Effector CD4-positive, alpha-beta T cell (primary cell): ENCODE measurements at regions not wholly inside any gene's neighbourhood (a gene's known extent, or its start where the extent isn't known, plus 50 kb on each side); places are given as distances from the start of the nearest gene placed in this dataset.
"Not testable (repeated sequence)": the region's sequence is repeated elsewhere in the genome, so short reads cannot be mapped to it uniquely, and the experiment has no call there.

ENCODE experiments used
- DNase-seq: peaks from one replicate; pipeline ENCODE4 v3.0.0-alpha.2; 2020

DNA sequence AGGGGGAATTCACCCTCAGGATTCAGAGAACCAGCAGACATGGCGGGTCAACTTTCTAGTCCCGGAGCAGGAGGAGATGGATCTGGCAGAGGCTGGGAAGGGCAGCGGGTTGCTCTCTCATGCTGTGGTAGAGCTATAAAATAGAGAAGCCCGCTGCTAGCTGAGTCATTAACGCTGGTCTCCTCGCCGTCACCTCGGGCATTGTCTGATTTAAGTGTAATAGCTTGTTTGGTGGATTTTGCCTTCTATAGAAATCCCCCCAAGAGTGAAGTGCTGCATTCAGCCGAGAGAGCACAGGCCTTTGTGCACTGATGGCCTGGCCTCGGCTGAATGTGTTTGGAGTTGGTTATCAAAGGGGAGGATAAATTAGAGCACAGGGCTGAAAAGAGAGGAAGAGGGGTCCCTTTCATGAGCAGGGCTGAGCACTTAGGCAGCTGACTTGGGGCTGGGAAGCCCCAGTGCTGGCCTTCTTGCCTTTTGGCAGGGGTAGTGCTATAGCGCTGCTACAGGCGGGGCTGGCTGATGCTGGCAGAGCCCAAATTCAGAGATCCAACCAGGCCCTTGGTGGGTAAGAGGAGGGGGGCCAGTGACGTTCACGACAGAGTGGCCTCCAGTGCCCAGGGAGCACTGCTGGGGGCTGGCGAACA is 161.1 kb upstream of the CADM1 start:
- no peak for DNase-seq

DNA sequence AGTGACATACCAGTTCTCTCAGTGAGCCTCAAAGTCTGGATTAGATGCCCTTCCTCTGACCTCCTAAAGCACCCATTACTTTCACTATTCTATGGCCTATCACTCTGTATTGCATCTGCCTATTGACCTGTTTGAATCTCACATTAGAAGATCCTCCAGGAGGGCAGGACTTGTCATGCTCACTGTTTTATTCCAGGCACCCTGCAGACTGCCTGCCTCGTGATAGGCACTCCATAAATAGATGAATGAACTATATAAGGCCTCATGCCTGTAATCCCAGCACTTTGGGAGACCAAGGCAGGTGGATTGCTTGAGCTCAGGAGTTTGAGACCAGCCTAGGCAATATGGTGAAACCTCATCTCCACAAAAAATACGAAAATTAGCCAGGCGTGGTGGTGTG is 160.1 kb upstream of the CADM1 start:
- DNase-seq, result no peak

DNA sequence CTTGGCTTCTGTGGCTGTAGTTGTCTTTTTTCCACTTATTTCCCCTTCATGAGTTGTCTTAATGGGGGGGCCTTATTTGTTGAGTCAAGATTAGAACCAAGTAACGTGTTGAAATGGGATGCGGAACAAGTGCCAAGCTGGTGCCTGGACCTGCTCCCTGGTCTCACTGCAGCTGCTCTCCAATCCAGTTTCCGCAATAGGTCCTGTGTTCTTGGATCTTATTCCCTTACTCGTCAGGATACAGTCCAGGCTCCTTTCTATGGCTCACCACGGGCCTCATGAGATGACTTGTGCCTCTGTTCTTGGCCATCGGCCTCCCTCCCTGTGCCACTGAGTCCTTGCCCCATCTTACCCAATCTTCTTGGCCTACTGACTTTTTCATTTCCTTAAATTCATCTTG is 159.6 kb upstream of the CADM1 start:
- DNase-seq, result no peak

DNA sequence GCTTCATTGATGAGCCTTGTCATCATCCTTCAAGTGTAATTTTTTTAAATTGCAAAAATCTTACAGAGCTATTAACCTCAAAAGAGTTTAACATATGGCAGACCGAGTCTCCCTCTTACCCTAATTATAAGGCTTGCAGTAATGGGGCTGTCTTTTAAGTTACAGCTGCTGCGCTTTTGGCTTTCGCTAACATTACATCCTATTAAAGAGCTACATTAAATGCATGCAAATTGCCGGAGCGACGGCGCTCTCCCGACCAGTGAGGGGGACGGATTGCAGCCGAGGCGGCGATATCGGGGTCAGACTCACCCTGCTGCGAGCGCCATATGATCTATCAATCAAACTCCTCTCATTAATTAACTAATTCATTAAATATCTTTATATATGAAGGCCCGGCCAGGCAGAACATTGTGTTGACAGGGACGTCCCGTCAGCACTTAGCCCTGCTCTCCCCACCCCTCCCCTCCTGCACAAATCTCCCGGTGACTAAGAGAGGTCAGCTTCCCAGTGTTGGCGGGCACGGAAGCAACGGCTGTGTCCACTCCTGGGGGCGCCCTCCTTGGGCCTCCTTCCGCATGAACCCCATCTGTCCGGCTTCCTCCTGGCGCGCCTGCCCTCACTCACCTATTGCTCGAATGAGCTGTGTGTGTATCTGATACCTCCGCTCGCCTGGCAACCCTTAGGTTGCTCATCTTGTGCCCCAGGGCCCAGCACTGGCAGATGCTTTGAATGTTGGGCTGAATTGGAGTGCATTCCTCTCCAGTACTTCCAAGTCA is 156.0 kb upstream of the CADM1 start:
- DNase-seq, result no peak

DNA sequence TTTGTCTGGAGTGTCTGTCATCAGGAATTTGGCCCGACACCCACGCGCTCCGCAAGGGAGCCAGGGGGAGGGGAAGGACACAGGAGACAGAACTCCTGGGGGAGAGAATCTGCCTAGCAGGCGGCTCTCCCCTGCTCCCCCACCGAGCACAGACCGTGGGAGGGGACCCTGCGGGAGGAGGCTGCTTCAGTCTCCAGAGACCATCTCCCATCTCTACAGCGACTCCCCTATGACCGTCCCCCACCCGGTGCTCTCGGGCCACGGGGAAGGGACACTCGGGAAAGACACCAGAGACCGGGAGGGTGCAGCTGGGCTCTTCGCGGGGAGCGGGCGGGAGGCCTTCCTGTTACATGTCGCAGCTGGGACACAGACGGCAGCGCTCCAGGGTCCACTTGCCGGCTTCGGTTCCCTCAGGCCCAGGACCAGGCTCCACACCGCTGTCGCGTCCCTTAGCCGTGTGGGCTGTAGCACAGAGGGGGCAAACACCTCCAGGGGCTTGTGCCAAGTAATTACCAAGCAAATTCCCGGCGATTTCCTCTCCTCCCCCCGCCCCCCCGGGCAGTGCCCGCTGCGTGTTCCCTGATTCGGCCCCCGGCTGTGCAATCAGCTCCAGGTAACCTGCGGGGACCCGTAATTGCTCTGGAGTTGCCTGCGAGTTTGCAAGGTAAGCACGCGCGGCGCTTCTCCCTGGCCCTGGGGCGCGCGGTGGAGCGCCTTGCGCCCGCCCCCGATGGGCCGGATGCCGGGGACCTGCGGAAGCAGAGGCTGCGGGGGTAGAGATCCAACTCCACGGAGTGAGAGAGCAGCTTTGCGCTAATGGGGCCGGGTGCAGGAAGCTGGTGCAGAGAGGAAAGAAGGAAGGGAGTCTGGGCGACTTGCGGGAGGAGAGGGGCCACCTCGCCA is 155.1 kb upstream of the CADM1 start:
- DNase-seq, result no peak

DNA sequence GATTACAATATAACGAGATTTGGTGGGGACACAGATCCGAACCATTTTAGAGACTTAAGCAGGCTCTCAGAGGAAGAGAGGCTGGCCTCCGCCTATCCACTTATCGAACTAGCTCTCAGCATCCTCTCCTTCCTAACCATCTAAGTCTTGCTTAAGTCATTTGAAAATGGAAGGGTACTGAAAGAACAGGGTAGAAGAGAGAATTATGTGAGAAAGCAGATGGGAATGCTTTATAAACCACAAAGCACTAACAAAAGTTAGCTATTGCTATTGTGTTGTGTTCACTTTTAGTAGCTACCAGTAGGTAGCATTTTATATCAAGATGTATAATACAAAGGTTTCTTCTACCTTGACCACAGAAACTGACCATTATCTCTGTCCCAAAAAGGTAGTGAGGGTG is 153.4 kb upstream of the CADM1 start:
- no peak for DNase-seq

DNA sequence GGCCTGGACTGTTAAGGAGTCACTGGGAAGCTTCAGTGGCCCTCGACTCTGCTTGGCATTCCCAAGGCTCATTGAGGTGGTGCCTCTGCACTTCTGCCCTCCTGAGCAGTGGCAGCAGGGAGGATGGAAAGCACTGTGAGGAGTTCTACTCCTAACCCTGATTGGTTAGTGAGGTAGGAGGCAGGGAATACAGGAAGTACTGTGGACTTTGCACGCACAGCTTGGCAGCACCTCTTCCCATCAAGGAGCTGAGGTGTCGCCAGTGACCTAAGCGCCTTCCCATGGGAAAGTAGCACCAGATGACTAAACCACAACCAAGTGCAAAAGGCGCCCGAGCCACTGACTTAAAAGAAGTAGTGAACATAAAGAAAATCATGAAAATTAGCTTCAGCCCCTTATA is 152.5 kb upstream of the CADM1 start:
- no peak for DNase-seq

DNA sequence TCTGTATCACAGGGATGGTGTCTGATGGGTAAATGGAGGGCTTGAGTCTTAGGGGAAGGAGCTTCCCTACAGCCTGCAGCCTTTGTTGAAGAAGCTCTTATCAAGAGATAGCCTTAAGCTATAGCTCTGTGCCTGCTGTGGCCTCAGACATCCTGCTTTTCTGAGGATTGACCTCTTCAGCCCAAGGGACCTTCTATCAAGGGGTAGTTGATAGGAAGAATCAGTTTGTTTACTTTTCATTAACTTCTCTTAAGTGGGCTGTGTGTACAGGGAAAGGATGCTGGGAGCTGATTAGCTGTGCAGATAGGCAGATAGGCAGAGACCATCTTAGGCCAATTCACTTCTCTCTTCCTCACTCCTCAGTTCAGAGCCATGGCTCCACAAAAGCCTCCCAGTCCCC is 151.8 kb upstream of the CADM1 start:
- no peak for DNase-seq

DNA sequence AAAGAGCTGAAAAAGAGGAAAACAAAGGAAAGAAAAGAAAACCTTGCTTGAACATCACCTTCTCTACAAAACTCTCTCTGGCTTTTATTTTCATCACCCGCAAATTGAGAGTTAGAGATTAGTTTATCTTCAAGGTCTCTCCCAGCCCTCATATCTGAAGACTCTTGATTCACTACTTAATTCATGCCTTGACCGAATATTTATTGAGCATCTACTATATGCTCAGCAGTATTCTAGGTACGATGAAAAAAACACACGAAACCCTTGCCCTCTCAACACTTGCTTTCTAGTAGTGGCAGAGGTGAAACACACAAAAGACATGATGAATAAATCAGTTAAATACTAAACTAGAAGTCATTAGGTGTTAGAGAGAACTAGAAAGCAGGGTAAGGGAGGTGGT is 150.6 kb upstream of the CADM1 start:
- DNase-seq, result no peak

DNA sequence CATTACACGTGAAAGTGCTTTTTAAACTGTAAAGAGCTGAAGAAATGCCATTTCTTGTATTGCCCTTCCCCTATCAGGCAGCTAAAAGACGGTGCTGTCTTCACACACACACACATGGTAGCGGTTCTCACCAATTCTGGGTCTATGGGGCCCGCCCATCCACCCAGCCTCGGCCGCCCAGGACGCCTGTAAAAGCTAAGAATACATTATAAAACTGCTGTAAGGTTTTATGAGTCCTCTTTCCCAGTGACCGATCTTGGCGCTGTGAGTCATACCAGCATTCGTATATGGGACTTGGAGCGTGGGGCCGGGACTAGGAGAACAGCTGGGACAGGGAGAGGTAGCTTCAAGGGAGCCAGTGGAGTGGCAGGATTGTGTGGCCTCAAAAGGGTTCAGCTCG is 149.7 kb upstream of the CADM1 start:
- no peak for DNase-seq

DNA sequence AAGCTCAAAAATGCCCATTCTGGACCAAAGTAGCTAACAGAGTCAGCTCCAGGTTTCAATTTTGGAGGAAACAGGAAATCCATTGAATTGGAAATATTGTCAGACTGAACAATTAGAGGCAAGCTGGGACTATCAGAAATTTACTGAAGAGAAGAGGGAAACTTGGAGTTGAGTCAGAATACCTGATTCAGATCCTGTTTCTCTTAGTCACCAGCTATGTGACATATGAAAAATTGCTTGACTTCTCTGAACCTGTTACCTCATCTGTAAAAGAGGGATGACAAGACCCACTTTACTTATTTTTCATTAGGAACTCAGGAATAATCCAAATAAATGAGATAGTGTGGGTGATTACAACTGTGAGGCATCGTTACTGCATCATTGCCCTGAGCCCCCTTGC is 148.9 kb upstream of the CADM1 start:
- DNase-seq, result no peak

DNA sequence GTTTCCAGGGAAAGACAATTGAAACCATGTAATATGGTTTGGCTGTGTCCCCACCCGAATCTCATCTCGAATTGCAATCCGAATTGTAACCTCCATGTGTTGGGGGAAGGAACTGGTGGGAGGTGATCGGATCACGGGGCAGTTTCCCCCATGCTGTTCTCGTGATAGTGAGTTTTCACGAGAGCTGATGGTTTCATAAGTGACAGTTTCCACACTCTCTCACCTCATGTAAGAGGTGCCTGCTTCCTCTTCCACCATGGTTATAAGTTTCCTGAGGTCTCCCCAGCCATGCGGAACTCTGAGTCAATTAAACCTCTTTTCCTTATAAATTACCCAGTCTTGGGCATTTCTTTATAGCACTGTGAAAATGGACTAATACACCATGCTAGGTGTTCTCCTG is 148.3 kb upstream of the CADM1 start:
- DNase-seq, result no peak

DNA sequence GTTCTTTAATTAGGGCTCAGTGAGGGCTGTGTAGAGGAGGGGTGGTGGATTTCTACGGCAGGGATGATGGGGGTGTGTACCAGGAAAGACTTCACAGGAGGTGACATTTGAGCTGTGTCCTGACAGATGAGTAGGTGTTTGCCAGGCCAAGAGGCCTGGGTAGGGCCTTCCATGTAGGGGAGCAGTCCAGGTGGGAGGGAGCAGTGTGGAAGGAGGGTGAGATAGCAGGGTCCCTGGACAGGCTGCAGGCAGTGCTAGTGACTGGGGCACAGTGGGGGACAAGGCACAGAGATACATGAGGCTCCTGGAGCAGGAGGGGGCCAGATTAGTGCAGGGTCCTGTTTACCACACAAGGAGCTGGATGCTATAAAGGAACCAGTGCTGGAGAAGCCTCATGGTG is 147.9 kb upstream of the CADM1 start:
- DNase-seq, result no peak

DNA sequence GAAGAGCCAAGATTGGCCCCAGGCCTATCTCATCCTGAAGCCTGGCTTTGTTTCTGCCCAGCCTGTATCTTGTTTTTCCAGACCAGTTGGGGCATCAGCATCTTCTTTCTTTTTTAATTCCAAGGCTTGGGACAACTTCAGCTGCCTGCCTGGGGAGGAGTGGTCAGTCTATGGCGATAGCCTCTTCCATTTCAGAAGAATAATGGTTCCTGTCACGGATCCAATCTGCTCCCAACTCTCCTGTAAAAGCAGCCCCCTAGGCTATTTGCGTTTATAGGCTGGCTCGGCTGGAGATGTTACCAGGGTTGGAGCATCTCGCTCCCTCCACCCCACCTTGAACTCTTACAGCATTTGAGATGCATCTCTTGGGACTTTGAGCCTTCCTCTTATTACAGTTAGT is 145.2 kb upstream of the CADM1 start:
- DNase-seq, result no peak

DNA sequence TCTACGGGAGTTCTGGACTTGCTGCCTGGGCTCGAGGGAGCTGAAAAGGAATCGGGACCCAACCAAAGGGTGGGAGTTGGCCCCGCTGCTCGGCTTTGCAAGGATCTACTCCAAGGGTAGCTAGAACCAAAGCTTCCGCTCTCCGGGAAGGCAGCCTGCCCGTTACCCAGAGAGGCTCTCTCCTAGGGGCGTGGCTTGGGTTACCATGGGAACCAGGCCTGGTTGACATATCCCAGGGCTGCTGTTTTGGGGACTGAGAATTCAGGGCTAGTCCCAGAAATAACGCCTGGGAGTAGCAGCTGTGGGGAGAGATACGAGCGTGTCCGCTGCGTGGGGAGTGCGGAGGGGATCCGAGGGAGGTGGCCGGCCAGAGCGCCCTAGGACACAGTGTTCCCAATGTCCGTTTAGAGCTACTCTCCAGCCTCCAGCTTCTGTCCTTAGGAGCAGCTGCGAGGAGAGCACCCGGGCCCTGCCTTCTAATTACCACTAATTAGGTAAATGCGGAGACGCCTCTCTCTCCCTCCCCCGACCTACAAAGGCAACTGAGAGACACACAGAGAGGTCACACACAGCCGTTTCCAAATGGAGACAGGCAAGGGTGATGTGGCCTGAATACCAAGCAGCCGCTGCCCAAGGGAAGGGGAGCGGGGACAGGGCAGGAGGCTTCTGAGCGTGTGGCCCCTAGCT is 141.6 kb upstream of the CADM1 start:
- DNase-seq, result no peak

DNA sequence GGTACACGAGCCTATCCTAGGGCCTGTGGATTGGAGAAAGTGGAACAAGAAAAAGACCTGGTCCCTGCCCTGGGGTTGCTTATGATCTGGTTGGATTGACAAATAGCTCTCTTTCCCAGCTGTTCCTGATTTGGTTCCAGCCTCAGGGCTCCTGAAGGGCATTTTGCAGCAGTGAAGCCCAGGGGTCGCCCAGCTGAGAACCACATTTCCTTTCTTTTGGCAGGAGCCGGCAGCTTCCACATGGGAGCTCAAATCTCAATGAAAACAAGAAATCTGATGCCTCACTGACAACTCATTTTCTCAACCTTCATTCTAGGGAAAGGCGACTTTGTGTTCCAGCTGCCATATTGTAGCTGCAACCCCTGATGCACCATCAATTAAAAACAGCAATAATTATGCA is 140.6 kb upstream of the CADM1 start:
- DNase-seq, result no peak

DNA sequence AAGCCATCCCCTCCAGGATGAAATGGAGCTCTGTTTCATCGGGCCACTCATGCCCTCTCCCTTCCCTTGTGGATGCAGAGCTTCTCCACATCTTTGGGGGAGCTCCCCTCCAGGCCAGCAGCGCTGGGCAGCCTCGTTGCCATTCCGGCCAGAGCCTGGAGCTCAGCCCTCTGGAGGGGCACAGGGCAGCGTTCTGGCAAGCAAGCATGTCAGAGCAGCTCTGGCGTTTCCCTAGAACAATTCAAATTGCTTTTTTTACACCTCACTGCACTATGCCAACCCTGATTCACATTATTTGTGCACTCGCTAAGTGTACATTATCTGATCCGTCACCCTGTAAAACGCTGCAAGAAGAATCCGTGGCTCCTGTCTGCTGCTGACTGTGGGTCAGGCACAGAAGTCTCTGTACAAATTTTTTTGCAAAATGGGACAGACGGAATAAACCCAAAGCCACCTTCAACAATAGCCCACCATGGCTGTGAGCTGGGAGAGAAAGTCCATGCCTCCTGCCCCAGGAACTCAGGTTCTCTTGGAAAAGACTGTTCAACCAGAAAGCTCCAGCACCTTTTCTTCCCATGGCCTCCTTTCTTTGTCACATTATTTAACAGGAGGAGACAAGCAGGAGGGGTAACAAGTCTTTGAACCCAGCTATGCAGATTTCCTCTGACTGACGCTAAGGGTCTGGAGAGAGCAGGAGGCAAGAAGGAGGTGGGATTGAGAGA is 139.5 kb upstream of the CADM1 start:
- no peak for DNase-seq

DNA sequence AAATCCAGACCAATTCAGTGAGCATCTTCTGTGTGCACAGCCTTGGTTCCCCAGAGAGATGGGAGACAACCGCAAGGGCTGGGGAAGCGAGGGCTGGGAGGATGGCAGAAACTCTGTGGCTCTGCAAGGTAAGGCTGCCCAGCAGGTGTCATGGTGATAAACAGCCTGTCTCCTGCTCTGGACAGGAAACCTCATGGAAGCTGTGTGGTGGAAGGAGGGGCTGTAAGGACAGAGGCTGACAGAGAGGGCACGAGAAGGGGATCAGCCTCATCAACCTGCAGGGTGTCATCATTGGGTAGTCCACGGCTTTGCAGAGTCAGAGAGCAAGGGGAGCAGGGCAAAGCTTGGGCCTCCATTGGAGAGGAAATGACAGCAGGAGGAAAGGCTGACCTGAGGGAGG is 138.4 kb upstream of the CADM1 start:
- no peak for DNase-seq

DNA sequence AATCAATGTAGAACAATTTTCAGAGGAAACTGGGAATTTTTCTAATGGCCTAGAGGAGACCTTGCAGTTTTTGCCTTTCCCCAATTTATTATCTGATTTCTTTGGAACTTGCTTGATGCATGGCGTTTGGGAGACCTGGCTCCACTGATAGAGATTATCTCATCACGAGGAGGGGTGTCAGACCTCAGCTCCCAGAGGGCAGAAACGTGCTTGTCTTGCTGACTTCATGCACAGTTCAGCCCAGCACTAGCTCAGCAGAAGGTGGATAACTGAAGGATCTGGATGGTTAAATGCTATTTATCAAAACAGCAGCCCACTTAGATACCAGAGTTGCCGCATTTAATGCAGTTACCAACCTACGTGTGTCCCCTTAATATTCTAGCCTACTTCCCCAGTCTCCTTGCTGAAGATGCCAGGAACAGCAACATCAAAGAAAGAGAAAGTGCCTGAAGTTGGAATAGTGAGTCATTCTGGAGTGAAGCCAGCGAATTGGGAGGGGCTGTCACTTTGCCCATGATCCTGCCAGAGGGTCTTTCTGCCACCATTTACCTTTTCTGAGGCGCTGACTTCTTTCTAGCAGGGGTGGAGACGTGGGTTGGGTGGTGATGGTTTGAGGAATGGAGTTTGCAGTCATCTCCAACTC is 133.5 kb upstream of the CADM1 start:
- no peak for DNase-seq

DNA sequence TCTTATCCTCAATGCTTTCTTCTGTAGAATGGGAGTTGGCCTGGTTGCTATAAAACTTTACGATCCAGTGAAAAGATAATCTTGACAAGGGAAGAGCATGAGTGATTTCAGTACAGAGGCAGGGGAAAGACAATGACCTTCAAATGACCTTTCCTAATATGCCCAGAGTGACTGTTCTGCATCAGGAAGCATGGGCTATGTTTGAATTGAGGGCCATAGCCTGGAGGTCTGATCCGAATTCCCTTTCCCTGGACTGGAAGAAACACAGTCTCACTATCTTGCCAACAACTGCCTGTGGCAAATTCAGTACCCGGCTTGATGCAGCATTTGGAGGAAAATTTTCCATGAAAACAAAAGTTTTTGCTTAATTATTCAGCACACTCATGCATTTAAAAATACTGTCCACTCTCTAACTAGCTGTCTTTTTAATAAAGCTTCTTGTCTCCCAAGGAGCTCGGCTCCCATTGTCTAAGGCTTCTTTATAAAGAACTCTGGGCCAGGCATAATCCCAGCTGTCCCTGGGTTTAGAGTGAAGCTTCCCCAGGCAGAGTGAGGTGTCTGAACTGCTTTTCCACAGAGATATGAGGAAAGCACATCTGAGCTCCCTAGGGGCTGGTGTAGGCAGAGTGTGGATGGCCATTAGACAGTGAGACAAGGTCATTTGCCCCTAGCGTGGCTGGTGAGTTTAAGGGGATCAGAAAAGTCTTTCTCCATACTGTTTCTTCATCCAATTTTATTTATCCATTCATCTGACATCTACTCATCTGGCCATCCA is 132.7 kb upstream of the CADM1 start:
- DNase-seq, result no peak

DNA sequence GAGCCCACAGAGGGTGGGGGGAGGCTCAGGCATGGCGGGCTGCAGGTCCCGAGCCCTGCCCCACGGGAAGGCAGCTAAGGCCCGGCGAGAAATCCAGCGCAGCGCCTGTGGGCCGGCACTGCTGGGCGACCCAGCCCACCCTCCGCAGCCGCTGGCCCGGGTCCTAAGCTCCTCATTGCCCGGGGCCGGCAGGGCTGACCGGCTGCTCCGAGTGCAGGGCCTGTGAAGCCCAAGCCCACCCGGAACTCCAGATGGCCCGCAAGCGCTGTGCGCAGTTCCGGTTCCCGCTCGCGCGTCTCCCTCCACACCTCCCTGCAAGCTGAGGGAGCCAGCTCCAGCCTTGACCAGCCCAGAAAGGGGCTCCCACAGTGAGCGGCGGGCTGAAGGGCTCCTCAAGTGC is 129.8 kb upstream of the CADM1 start:
- not testable (repeated sequence) for DNase-seq
